ENCODE measurements at regions not wholly inside any gene's neighbourhood (a gene's known extent, or its start where the extent isn't known, plus 50 kb on each side); places are given as distances from the start of the nearest gene placed in this dataset.

GRCh38 chr1:54489627-54490250 is 58.3 kb upstream of the ACOT11 start:
- no peak for TF ChIP-seq EZH2 (IDR thresholded peaks at IDR 0.05)
- no peak for TF ChIP-seq ZFX (IDR thresholded peaks at IDR 0.05)
- TF ChIP-seq CTCF (IDR thresholded peaks at IDR 0.05 in 2 of 3, conservative IDR thresholded peaks at IDR 0.05 in 1 of 3; ENCODE audit: borderline replicate concordance in 1 of 3, insufficient read depth in 1 of 3, low read depth in 2 of 3, low read length in 2 of 3) = 0 out of 6 replicates have a peak, but pooled peaks of 1 of the 3 experiments have one; percentile 11
- no peak for TF ChIP-seq EZH2phosphoT487 (IDR thresholded peaks at IDR 0.05; ENCODE audit: borderline replicate concordance)
- no peak for TF ChIP-seq EGR1 (IDR thresholded peaks at IDR 0.05; ENCODE audit: low read depth)
- no peak for TF ChIP-seq ZBTB33 (IDR thresholded peaks at IDR 0.05; ENCODE audit: extremely low read depth, insufficient replicate concordance, low read length)
